Sigmoid colon (tissue), 4 donors: ENCODE measurements at regions not wholly inside any gene's neighbourhood (a gene's known extent, or its start where the extent isn't known, plus 50 kb on each side); places are given as distances from the start of the nearest gene placed in this dataset.
"Not testable (repeated sequence)": the region's sequence is repeated elsewhere in the genome, so short reads cannot be mapped to it uniquely, and the experiment has no call there.

ENCODE experiments used
- EP300 ChIP-seq, 4 donors: sonication (generic); formaldehyde crosslinking; IDR thresholded peaks; one replicate each; pipeline ENCODE4 v1.6.1; 2017; ENCODE audit warnings: antibody characterized with exemption in 4 of 4
- POLR2A ChIP-seq, 2 donors: fragments of 450-650 bp; IDR thresholded peaks; one replicate each; pipeline ENCODE4 v1.6.1; 2016; ENCODE audit warnings: antibody characterized with exemption in 2 of 2, mild to moderate bottlenecking in 2 of 2, moderate library complexity in 2 of 2
- POLR2AphosphoS5 ChIP-seq, 4 donors: sonication (generic); formaldehyde crosslinking; IDR thresholded peaks; one replicate each; pipeline ENCODE4 v1.6.1; 2017; ENCODE audit warnings: antibody characterized with exemption in 4 of 4
- TF ChIP-seq, protein P1 (sequence below), 4 experiments: fragments of 450-650 bp in 3 of 4; fragments of 200-600 bp in 1 of 4; IDR thresholded peaks; one replicate each; pipeline ENCODE4 v1.5.1; 2016 to 2019; ENCODE audit warnings: antibody characterized with exemption in 4 of 4, mild to moderate bottlenecking in 3 of 4, moderate library complexity in 2 of 4

DNA sequence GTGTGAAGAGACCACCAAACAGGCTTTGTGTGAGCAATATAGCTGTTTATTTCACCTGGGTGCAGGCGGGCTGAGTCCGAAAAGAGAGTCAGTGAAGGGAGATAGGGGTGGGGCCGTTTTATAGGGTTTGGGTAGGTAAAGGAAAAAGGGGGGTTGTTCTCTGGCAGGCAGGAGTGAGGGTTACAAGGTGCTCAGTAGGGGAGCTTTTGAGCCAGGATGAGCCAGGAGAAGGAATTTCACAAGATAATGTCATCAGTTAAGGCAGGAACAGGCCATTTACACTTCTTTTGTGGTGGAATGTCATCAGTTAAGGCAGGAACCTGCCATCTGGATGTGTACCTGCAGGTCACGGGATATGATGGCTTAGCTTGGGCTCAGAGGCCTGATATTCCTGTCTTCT, 768.4 kb upstream of the KIRREL3 start:
- TF ChIP-seq POLR2A, POLR2AphosphoS5, EP300 (IDR thresholded peaks at IDR 0.05): not testable (repeated sequence)
- TF ChIP-seq, protein P1, sequence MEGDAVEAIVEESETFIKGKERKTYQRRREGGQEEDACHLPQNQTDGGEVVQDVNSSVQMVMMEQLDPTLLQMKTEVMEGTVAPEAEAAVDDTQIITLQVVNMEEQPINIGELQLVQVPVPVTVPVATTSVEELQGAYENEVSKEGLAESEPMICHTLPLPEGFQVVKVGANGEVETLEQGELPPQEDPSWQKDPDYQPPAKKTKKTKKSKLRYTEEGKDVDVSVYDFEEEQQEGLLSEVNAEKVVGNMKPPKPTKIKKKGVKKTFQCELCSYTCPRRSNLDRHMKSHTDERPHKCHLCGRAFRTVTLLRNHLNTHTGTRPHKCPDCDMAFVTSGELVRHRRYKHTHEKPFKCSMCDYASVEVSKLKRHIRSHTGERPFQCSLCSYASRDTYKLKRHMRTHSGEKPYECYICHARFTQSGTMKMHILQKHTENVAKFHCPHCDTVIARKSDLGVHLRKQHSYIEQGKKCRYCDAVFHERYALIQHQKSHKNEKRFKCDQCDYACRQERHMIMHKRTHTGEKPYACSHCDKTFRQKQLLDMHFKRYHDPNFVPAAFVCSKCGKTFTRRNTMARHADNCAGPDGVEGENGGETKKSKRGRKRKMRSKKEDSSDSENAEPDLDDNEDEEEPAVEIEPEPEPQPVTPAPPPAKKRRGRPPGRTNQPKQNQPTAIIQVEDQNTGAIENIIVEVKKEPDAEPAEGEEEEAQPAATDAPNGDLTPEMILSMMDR (IDR thresholded peaks at IDR 0.05) = not testable (repeated sequence)
